GM21737 (cell line): ENCODE measurements at regions not wholly inside any gene's neighbourhood (a gene's known extent, or its start where the extent isn't known, plus 50 kb on each side); places are given as distances from the start of the nearest gene placed in this dataset.

Experiments used
- ATAC-seq: cut with Tn5 transposase; IDR thresholded peaks from one replicate; pipeline ENCODE4 v1.9.1; 2021; ENCODE audit warnings: mild to moderate bottlenecking, moderate library complexity; ENCODE audit not compliant: unreplicated experiment

DNA sequence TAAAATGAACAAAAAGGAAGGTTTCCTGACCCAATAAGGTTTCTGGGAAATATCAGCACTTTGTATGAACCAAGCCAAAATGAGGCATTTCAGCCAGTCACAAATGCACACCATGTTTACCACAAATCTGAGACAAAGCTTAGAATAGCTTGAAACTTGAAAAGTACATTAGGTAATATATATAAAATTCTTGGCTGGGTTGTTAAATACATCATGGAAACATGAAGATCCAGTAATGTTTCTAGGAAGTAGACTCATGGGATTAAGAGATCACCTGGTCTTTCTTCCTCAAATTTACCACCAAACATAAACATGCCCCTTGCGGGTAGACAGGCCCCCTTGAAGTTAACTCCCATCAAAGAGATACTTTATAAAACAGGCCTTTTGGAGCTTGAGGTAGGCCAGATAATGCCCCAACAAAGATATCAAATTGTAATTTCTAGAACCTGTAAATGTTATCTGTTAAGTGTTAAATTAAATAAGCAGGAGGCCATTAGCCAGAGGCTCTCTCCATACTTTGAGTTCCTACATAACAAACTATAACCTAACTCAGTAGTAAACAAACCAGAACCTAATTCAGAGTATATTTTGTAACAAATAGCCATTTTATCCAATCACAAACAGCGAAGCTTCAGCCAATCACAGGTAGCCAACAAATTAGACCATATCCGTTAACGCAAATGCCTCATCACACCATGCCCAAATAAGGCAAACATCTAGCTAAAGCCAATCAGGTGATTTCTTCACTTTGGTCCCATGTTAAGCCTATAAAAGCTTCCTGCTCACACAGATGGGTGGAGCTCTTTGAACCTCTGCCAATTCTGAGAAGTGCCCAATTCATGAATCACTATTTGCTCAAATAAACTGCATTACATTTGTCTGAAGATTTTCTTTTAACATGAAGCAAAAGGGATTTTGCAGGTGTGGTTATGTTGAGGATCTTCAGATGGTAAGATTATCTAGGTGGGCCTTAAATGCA lies 127.9 kb upstream of the TARS1 start:
- no peak for ATAC-seq

DNA sequence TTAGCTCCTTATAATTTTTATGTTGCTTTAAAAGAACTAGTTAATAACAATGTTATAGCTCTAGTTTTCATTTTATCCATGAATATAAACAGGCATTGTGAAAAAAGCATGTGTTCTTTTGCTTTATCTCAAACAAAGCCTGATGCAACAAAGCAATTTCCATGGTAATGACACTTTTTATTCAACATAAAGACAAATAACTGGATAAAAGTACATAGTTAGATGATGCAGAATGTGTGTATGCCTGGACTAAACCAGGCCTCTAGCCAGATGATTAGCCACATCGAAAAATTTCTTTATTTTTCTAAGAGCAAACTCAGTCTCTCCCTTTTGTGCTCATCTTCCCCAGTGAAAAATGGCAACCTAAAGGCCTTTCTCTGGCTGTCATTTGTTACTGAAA lies 125.6 kb upstream of the TARS1 start:
- no peak for ATAC-seq

DNA sequence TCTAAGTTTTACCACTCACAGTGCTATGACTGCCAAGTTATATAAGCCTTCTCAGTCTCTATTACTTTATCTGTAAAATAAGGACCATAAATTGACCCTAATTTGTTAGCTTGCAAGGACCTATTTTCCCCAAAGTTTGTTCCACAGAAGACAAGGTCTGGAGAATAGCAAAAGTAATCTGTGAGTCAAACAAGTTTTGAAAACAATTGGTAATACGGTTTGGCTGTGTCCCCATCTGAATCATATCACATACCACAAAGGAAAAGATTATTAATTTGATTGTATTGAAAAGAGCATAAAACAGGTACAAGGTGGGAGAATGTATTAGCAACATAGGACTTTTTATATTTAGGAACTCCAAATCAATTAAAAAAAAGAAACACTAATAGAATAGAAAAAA lies 124.0 kb upstream of the TARS1 start:
- ATAC-seq = no peak

DNA sequence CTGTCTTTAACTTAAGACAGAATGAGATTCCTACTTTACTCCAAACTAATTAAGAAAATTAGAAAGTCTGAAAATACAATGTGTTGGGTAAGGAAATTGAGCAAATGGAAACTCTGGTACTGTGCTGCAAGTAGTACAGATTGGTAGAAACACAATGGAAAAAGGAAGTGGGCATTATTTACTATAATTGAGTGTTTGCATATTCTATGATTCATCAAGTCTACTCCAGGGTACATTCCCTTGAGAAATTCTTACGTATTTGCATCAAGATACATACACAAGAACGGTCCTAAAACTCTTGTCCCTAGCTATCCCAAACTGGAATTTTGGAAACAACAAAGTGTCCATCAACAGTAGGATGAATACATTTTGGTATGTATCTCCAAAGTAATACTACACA lies 123.5 kb upstream of the TARS1 start:
- no peak for ATAC-seq

DNA sequence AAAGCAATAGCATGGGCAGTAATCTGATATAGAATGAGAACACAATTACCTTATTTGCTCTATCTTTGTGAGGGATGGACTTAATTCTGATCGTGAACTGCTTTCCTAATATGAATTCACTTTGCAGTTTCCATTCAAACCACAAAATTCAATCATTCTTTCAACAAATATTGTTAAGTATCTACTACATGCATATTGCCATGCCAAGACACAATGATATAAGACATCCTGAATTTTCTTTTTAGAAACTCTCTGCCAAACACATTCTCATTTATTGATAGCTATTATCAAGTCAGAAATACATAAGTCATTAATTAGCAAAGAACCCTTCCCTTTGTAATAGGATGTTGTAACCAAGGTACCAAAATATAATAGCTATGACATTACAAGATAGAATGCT lies 121.6 kb upstream of the TARS1 start:
- no peak for ATAC-seq

DNA sequence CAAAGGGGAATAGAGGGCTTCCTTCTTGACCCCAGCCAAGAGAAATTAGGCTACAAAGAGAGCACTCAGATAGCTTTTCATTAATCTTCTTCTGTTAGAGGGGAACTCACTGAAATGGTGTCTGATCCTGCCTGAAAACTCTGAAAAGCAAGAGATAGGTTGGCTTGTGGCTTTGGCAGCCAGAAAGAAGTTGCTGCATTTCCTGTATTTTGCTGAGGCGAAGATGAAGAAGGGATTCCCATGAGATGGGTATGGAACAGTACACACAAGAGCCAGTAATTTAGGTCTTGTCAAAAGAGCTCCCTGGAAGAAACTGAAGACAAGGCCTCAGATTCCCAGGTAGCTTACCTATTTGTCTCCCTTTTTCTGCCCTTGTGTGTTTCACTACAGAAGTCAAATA lies 120.9 kb upstream of the TARS1 start:
- ATAC-seq = no peak

DNA sequence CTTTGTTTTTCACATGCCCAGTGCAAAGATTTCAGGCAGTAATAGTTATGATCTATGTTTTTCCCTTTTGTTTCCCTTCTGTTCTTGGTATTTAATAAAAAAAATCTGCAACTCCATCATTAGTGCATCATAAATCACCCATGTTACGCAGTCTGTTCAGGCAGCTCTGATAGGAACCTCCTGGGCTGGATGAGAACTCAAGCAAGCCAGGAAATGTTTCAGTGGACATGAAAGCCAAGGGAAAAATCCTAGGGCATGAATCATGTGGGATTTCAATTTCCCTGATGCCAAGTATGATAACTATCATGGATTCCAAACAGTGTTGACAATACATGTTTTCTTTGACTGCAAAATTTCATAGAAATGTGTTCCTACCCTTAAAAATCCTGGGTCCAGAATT lies 119.7 kb upstream of the TARS1 start:
- ATAC-seq = no peak

DNA sequence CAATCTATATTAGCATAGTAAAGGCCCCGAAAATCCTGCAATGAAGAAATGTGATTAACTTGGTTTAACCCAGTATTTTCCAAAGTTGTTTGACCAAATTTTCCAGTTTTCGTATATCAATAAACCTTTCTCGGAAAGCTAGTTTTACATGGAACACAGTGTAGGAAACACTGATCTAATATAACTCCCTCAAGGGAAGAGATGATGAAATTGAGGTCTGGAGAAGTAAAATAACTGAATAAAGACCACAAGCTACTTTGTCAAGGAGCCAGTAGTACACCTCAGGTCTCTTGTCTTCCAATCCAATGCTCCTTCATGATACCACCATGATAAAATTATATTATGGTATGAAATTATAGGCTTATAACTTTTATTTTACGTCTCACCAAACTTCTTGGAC lies 118.1 kb upstream of the TARS1 start:
- ATAC-seq = no peak

DNA sequence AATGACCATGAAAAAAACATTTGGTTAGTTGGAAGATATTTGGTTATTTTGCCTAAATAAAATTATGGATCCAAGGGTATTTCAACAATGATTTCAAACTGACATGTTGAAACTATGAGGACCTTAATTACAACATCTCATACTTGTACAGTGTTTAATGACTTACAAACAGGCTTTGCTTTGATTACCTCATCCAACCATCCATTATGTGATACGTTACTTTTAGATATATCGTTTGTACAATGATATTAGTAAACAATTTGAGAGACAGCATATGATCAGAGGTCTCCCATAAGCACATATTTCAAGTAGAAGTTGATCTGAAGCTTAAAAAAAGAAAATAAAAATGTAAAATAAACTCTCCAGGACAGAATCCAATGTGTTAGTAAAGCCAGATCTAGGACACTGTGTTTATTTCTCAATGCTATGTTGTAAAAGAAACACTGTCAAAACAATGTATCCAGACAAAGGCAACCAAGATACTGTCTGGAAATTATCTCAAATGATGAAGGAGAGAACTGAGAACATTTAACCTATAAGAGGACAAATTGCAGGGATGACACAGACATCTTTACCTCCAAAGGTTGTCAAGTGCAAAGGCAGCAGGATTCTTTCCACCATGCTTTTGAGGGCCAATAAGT lies 116.0 kb upstream of the TARS1 start:
- ATAC-seq = no peak

DNA sequence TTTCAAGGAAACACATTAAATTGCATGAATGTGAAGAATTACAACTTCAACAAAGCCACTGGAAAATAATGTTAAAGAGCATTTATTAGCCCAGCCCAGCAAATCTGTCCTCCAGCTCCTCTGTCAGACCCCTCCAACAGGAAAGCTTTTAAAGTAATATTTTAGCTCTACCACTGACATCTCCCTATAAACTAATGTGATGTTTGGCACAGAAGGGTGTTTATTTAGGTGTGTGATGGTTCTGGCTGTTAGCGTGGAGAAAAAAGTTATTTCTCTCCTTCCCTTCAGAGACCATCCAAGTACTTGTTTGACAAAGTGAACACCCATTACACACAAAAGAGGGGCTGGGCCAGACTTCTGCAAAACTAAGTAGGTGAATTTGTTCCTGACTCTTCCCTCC lies 111.9 kb upstream of the TARS1 start:
- no peak for ATAC-seq

DNA sequence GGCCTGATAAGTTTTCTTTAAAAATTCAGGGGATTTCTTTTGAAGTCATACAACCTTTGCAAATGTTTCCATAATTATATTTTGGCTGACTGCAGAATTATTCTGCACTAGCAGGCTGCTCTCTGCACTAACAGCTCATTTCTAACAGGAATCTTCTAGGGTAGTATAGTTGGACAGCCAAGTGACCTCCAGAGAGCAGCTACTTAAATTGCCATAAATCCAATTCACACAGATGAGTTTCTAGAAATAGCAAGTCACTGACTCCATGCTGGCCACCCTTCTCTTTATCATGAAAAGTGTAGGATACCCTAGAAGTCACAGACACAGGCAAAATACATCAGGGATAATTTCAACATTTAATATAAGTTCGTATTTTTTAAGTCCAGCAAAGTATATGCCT lies 110.9 kb upstream of the TARS1 start:
- ATAC-seq = no peak

DNA sequence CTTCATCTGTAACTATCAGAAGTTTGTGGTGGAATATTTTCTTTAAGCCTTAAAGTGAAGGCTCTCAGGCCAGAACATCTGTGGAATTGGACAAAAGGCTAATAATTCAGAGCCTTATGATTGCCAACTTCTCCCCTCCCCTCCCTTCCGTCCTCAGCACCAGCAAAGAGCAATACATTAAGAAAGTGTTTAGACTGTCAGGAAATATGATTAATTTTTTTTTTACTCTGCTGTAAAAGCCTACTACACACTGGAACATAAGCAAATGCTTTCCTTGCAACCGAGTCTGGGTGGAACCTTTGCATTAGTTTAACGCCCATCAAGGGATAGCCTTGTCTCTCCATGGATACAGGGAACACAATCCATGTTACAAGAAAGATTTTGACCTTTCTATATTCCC lies 110.3 kb upstream of the TARS1 start:
- no peak for ATAC-seq

DNA sequence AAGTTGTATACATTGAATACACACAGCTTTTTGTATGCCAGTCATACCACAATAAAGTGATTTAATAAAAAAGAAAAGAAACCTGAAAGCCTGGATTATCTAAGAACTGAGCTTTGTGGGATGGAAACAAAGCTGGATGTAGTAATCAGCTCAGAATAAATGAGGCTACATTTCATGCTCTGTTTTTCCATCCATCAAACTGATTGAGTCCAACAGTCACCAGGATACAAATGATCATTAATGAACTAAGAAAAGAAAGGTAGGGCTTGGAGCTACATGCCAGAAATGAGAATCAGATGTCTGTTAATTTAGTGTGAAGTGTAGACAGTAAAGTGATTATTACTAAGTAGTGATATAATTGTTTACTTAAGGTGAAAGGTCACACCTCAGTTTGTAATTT lies 109.8 kb upstream of the TARS1 start:
- no peak for ATAC-seq

DNA sequence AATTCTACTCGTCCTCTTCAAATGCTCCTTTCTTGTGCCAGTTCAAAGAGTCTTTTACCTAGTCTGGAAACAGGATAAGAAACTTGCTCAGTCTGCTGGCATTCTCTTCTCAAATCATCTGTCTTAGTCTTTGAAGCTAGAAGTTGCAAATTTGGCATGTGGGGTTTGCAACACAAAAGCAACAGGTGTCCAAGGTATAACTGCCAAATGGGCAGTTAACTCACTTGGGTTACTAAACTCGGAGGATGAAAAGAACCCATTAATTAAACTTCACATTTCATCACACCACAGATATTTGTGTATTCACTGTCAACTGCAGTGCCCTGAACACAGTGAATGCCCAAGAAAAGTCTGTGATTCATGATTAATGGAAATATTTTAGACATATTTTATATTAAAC lies 108.0 kb upstream of the TARS1 start:
- no peak for ATAC-seq

DNA sequence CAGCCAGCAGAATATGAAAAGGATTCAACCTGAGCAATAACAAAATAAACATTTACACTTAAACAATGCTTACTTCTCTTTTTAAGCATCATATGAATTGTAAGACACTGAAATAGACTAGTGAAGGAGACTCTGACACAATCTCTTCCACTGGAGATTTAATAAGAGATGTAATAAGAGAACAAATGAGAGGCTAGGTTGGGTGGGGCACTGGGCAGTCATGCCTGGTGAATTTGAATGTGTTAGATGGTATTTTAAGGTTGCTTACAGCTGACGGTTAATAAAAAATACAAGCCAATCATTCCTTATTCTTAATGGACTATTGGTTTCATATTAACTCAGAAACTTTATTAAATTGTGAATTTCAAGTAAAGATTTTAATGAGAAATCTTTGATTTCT lies 105.9 kb upstream of the TARS1 start:
- no peak for ATAC-seq

DNA sequence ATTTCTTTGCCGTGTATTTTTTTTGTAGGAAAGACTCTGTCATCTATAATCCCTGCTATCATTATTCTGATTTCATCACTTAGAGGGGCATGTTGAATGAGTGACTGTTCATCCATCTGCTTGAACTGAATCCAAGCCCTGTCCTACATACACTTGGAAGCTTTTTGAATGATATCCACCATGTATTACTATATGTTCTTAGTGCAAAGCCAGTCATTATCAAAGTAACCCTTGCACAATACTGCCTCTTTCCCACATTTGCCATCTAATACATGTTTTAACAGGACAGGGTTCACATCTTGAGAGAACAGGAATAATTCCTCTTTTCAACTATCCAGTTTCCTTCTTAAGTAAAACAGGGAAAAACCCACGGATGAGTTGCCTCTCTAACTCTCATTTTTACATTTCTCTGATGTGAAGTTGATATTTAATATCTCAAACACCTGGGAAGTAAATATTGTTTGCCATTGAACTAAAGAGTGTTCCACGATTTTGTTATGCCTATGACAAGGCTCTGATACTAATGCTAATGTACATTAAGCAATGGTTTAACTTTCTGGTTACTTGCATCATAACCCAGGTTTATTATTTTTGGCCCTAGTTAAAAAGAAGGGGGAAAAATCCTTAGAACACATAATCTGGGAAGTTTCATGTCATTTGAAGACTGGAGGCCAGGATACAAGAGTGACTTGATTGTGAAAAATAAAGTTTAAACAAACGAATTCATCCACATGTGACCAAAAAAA lies 103.7 kb upstream of the TARS1 start:
- ATAC-seq = no peak

DNA sequence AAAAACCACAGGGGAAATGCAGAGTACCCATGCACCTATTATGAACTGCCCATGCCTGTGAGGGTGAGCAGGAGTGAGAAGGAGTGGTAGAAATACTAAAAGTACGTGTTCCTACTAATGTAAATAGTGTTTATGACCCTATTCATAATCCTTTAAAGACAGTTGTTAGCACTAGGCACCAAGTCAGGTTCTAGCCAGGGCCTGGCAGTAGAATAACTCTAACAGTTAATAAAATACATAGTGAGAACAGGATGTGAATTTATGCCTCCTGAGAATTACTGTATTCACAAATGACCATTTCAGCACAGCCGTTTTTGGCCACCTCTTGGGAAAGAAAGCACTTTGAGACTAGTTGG lies 103.2 kb upstream of the TARS1 start:
- no peak for ATAC-seq

DNA sequence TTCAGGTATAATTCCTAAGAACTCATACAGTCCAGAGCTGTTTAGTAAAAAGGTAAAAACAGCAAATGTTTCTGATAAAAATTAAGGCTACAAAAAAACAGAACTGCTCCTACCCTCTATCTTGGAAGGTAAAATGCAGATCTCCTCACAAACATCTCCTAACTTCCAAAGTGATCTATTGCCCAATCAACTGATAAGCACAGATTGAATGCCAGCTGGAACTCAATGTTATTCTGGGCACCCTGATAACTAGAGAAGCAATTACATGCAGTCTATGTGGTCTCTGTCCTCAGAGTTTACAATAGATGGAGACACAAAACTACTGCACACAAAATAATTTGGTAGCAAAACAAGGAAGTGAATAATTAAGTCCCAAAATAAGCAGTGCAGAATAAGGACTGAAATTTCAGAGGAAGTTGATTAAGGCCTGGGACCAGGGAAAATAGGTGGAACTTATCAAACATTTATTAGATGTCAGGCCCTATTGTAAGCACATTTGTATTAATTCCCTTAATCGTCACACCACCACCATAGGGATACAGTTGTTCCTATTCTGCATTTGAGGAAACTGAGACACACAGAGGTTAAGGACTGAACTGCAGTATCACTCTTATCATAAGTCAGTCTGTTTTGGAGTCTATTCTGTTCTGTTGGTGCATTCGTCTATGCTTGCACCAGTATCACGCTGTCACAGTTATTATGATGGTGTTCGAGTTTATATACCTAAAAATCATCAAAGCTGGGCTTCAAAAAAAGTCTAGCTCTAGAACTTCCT lies 102.2 kb upstream of the TARS1 start:
- ATAC-seq = no peak

DNA sequence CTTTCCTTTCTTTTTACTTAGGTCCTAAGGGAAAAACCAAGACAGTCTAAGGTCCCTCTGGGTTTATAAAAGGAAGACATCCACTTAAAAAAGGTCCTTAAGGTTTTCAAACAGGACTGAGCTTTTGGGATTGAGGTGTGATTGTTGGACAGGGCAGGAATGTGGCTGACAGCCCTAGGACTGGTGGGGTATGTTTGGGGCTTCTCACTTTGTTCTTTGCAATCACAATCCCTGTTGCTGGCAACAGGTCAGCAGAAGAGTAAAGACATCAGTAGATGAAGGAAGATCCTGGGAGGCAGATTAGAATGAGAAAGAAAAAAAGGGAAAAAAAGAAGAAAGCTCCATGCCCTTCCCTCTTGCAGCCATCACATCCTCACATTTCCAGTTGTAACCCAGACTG lies 101.4 kb upstream of the TARS1 start:
- ATAC-seq = no peak

DNA sequence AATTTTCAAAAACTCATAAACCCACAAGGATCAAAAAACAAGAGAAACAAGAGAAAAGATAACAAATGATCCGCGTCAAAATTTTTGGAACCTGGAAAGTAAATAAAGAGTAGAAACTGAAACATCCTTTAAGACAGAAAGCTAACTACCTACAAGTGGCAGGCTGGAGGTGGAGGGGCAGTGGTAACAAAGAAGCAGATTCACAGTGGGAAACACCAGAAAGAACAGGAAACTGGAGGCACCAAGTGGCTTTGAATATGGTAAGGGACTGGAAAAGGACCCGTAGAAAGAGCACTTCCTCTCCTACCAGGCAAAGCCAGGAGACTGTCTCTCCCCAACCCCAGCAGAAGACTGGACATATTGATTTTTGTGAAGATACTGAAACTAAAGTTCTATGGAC lies 100.6 kb upstream of the TARS1 start:
- no peak for ATAC-seq

DNA sequence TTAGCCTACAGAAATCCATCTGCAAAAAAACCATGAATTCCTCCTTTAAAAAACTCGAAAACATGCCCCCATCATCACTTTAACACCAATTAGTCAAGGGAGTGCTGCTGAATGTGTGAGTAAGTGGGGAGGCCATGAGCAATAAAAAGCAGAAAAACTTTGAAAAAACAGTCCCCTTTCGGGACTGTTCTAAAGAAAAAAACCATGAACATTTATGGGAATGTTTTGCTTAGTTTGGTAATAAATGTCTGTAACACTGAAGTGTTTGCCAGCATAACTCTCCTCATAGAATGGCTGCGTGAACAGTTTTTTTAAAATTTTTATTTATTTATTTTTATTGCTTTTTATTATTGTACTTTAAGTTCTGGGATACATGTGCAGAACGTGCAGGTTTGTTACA lies 99.4 kb upstream of the TARS1 start:
- no peak for ATAC-seq
